ENCODE measurements at regions not wholly inside any gene's neighbourhood (a gene's known extent, or its start where the extent isn't known, plus 50 kb on each side); places are given as distances from the start of the nearest gene placed in this dataset.

DNA sequence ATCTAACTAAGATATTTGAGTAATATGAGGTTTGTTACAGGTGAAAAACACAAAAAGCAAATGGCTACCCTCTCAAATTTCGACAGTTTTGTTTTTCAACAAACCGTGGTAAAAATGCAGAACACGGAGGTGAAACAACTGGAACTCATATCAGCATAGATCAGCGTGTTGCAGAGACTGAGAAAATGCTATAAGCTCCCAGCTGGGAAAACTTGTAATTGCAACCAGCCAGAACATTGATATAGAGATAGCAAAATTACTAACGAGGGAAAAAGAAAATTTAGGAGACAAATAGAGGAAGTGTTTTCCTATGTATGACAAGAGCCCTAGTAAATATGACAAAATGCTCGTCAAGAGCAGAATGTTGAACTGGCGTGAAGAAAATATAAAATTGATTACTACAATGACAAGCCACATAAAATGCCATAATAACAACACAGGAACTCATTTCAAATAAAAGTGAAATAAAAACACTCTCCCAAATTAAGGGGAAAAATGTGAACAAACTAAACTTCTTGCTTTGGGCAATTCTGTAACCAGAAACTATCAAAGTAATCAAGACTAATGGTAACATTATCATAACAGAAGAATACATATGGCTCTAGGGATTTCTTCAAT, 1989.8 kb downstream of the EFNA5 start:
- TF ChIP-seq, protein P1, sequence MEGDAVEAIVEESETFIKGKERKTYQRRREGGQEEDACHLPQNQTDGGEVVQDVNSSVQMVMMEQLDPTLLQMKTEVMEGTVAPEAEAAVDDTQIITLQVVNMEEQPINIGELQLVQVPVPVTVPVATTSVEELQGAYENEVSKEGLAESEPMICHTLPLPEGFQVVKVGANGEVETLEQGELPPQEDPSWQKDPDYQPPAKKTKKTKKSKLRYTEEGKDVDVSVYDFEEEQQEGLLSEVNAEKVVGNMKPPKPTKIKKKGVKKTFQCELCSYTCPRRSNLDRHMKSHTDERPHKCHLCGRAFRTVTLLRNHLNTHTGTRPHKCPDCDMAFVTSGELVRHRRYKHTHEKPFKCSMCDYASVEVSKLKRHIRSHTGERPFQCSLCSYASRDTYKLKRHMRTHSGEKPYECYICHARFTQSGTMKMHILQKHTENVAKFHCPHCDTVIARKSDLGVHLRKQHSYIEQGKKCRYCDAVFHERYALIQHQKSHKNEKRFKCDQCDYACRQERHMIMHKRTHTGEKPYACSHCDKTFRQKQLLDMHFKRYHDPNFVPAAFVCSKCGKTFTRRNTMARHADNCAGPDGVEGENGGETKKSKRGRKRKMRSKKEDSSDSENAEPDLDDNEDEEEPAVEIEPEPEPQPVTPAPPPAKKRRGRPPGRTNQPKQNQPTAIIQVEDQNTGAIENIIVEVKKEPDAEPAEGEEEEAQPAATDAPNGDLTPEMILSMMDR (IDR thresholded peaks at IDR 0.05), result no peak
- no peak for TF ChIP-seq POLR2AphosphoS5 (IDR thresholded peaks at IDR 0.05)
